ENCODE measurements at regions not wholly inside any gene's neighbourhood (a gene's known extent, or its start where the extent isn't known, plus 50 kb on each side); places are given as distances from the start of the nearest gene placed in this dataset.

DNA sequence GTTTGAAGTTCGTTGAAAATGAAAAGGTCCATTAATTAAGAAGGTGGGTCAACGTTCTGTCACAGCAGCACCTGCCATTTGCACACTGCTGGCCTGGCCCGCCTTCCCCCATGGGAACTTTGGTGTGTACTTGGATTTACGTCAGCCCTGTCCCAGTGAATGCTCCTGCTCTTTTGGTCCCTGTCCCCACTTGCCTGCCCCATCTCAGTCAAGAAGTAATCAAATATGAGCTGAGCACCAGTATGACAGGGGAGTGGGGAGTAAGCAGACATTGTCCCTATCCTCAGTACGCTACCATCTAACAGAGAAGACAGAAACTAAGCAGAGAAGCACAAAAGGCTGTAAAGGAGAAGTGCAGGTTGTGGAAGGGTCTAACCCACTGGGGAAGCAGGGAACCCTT is 65.1 kb downstream of the SLC4A3 start:
- no peak for DNase-seq

GRCh38 chr2:219695145-219695709 is 67.8 kb downstream of the SLC4A3 start:
- no peak for DNase-seq

GRCh38 chr2:219697811-219698747 is 70.6 kb downstream of the SLC4A3 start:
- DNase-seq: no peak

- DNase-seq: no peak
Measured at GRCh38 chr2:219698748-219699439, 71.5 kb downstream of the SLC4A3 start.

DNA sequence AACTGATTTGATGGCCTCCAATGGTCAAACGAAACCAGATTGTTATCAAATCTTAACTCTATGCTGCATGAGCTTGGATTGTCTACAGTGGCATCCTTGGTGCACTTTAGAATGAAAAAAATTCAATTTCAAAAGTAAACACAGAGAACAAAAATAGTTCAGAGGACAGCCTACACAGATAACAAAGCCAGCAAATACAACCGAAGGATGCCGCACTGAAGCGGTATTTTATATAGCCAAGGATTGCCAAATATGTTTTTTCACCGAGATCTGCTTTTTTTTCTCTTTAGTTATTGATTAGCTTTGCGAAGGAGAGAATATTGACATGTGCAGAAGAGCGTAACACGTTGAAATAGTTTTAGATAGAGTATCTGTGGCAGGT is 72.0 kb downstream of the SLC4A3 start:
- DNase-seq: no peak

DNA sequence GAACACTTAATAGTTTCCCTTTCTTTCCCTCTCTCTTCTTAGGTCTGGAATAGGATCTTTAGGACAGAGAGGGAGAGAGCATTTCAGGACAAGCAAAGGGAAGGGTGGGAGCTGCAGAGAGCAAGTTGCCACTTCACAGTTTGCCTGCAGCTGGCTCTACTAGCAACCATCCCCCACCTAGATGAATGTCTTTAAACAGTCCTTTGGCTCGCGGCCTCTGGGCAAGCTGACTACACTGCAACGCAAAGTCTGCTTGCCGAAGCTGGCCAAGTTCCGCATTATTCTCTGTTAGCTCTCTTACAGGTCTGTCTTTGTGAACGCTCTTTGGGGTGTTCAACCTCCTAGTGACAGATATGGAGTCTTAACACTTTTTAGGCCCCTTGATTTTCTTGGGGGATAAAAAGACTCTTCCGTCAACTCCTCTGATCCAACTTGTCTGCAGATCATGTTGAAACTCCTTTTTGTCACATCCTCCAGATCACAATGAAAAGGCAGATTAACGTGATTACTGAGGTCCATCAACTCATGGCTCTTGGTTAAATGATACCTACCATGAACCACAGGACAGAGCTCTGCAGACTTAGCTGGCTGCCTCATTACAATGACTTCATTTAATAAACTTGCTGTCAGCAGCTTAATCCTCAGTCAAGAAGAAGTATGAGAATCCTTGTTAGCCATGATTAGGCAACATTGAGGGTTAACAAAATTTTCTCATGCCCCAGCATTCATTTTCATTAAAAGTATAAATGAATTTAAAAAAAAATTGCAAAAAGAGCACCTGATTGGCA is 74.6 kb downstream of the SLC4A3 start:
- DNase-seq: no peak

GRCh38 chr2:219702796-219703545 is 75.5 kb downstream of the SLC4A3 start:
- DNase-seq: no peak

DNA sequence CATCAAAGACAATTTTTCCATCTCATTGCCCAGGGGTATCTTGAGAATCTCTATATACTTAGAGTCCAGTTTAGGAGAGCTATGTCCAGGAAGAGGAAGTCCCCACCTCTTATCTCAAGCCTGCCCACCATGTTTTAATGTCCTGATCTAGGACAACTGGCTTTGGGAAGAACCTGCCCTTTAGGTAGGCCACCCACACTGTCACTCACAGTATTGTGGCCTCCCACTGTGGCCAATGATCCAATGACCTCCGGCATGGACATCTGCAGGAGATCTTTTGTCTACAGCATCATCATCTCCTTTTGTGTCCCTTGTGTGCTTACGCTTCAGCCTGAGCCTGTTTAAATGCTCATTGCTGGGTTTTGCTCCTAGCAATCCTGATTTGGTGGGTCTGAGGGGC is 77.4 kb downstream of the SLC4A3 start:
- no peak for DNase-seq

DNA sequence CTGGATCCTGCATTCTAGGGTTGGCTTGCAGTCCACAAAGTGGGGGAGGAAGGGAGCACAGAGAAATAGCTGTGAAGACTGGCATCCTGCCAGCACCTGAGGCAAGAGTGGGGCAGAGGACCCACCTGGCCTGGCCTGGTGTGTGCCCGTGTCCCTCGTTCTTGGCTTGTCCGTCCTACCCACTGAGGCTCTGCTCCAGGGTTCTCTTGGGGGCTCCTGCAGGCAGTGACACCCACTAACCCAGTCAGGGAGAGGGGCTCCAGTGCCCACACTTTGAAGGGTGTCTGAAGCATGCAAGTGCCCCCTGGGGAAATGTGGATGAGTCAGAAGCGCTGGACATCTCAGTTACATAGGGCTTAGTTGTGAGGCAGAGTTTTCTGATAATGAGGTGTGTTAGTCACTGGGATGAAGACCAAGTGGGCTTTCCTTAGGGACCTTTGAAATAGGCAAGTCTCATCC is 79.4 kb downstream of the SLC4A3 start:
- no peak for DNase-seq

- no peak for DNase-seq
Measured at GRCh38 chr2:219707496-219708285, 80.3 kb downstream of the SLC4A3 start.

GRCh38 chr2:219709331-219709761 is 81.9 kb downstream of the SLC4A3 start:
- no peak for DNase-seq

DNA sequence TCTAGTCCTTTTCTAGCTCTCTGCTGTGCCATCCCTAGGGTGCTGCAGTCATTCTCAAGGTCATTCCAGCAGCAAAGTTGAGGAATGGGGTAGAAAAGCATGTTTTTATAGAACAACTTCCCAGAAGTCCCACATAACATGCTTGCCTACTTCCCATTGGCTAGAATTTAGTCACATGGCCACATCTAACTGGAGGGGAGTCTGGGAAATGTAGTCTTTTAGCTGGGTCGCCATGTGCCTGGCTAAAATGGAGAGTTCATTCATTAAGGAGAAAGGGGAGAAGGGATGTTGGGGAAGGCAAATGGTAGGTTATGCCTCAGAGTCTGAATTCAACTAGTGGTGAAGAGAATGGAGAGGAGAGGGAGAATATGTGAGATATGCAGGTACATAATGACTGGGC is 85.7 kb downstream of the SLC4A3 start:
- no peak for DNase-seq

DNA sequence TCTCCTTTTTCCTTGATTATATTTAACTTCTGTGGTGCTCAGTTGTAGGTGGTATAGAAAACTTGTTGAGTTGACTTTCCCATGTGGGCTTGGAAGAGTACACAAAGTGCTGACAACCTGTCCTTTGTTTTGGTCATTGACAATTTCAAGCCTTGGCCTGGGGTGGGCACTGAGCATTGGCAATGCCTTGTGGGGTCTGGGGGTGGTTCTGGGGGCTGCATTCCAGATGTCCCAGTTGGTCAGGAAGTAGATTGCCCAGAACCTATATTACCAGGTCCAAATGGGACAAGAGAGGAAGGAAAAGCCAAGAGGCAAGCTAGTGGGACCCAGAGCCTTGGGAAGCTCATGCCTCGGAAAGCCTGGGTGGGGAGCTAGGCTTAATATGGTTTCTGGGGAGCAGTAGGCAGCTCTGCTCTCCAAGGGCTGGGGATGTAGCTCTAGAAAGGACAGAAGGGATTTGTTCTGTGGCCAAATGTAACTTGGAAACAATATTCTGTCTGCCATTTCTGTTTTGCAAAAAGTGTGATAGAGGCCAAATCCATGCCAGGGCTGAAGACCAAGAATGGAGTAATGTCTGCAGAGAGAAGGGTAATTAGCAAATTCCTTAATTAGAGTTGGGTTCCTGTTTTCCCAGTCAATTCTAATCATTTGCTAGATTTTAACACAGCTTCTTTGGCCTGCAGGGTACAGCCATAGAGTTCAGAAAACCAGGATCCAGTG is 87.4 kb downstream of the SLC4A3 start:
- no peak for DNase-seq

DNA sequence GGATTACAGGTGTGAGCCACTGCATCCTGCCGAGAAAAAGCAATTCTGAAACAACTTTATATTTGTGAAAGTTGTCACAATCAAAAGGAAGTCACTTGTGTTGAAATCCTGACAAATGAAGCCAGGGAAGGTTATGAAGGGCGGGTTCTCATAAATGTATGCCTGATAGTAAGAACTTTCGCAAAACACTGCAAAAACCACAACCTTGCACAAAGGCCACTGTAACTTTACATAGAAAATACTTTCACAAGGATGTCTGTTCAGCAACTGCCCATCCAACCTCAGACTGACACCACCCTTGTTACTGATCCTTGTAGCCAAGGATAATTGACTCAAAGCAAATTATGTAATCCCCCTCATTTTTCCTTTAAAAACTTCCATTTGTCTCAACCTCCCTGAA is 90.6 kb downstream of the SLC4A3 start:
- no peak for DNase-seq

- no peak for DNase-seq
Measured at GRCh38 chr2:219719521-219719920, 92.1 kb downstream of the SLC4A3 start.

- no peak for DNase-seq
Measured at GRCh38 chr2:219720956-219721355, 93.5 kb downstream of the SLC4A3 start.

GRCh38 chr2:219722276-219722879 is 94.9 kb downstream of the SLC4A3 start:
- no peak for DNase-seq

GRCh38 chr2:219723311-219723710 is 95.9 kb downstream of the SLC4A3 start:
- no peak for DNase-seq

DNA sequence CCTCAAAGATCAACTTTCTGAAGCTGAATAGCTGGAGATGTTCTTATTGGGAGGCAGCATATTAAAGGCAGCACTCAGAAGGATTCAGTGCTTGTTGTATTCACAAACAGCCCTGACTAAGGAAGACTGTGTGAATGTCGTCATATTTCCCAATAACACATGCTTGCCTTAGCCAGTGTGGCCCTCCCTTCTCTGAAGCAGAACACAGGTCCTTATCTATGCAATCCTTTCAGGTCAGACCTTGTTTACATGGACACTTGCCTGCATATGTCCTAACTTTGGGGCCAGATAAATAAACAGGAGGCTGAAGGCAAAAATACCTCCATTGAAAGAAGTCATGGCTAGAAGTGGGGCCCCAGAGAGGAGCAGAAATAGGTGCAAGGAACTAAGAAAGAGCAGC is 97.2 kb downstream of the SLC4A3 start:
- DNase-seq: no peak

DNA sequence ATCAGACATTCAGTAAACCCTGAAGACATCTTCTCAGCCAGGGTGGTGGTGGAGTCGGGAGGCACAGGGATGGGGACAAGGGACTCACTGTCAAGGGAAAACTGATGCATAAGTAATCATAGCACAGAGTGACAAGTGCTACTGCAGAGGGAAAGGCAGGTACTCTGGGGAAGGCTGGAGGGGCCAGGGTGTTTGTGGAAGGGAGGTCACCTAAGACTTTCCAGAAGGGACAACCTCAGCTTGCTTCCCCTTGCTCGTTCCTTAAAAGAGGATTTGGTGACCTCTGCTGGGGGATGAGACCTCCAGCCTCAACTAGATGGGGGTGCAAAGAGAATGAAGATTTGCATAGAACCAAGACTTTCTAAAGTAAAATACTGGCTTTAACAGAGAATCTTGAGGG is 99.5 kb downstream of the SLC4A3 start:
- no peak for DNase-seq

Data from NCI-H2107 (cell line).